MM.1S (cell line): ENCODE measurements at regions not wholly inside any gene's neighbourhood (a gene's known extent, or its start where the extent isn't known, plus 50 kb on each side); places are given as distances from the start of the nearest gene placed in this dataset.

ENCODE experiments used
- DNase-seq: peaks from one replicate; pipeline ENCODE4 v3.0.0-alpha.2; 2015
- H2AFZ ChIP-seq: fragments of 300-600 bp; sonication (generic); 2 replicates; pipeline ENCODE4 v1.6.0; 2016; ENCODE audit warnings: antibody characterized with exemption, low read length
- H3F3A ChIP-seq: fragments of 300-600 bp; sonication (generic); 2 replicates; pipeline ENCODE4 v1.6.1; 2016; ENCODE audit warnings: mild to moderate bottlenecking, antibody characterized with exemption, low read length, moderate library complexity, mixed read lengths; ENCODE audit not compliant: insufficient read depth
- H3K27ac ChIP-seq: fragments of 300-600 bp; sonication (generic); 2 replicates; pipeline ENCODE4 v1.5.1; 2016; ENCODE audit warnings: mild to moderate bottlenecking, low read length
- H3K27me3 ChIP-seq: fragments of 300-600 bp; sonication (generic); replicated peaks from 2 replicates; pipeline ENCODE4 v1.6.0; 2016; ENCODE audit warnings: low read length; ENCODE audit not compliant: insufficient read depth
- H3K36me3 ChIP-seq: fragments of 300-600 bp; sonication (generic); replicated peaks from 2 replicates; pipeline ENCODE4 v1.6.1; 2016; ENCODE audit warnings: mild to moderate bottlenecking, low read length, mixed read lengths; ENCODE audit not compliant: insufficient read depth
- H3K4me1 ChIP-seq: fragments of 300-600 bp; sonication (generic); 2 replicates; pipeline ENCODE4 v1.6.1; 2016; ENCODE audit warnings: low read length, mixed read lengths
- H3K4me2 ChIP-seq: fragments of 300-600 bp; sonication (generic); 2 replicates; pipeline ENCODE4 v1.6.0; 2016; ENCODE audit warnings: low read depth, low read length
- H3K4me3 ChIP-seq: fragments of 300-600 bp; sonication (generic); 2 replicates; pipeline ENCODE4 v1.5.1; 2016; ENCODE audit warnings: low read length, mixed read lengths
- H3K79me2 ChIP-seq: fragments of 300-600 bp; sonication (generic); 2 replicates; pipeline ENCODE4 v1.6.1; 2016; ENCODE audit warnings: mixed run types, low read length, mixed read lengths
- H3K9ac ChIP-seq: fragments of 300-600 bp; sonication (generic); 2 replicates; pipeline ENCODE4 v1.6.1; 2016; ENCODE audit warnings: low read length, mixed read lengths
- H3K9me2 ChIP-seq: fragments of 300-600 bp; sonication (generic); replicated peaks from 2 replicates; pipeline ENCODE4 v1.6.1; 2016; ENCODE audit warnings: mild to moderate bottlenecking, low read length, mixed read lengths; ENCODE audit not compliant: insufficient read depth
- H3K9me3 ChIP-seq: fragments of 300-600 bp; sonication (generic); replicated peaks from 2 replicates; pipeline ENCODE4 v1.6.1; 2016; ENCODE audit warnings: mild to moderate bottlenecking, low read length, mixed read lengths; ENCODE audit not compliant: insufficient read depth
- H4K20me1 ChIP-seq: fragments of 300-600 bp; sonication (generic); 2 replicates; pipeline ENCODE4 v1.6.1; 2016; ENCODE audit warnings: mild to moderate bottlenecking, low read length, moderate library complexity, mixed read lengths; ENCODE audit not compliant: insufficient read depth
- EZH2 ChIP-seq: fragments of 300-600 bp; sonication (generic); optimal IDR thresholded peaks from 2 replicates; pipeline ENCODE3; 2017; ENCODE audit warnings: low read depth, mild to moderate bottlenecking, antibody characterized with exemption, low read length, mixed read lengths
- EZH2phosphoT487 ChIP-seq: fragments of 300-600 bp; sonication (generic); IDR thresholded peaks from 2 replicates; pipeline ENCODE4 v1.6.1; 2018; ENCODE audit warnings: antibody characterized with exemption, low read length
- TF ChIP-seq, protein P1 (sequence below): fragments of 300-600 bp; sonication (generic); IDR thresholded peaks from 2 replicates; pipeline ENCODE4 v1.5.1; 2016; ENCODE audit warnings: antibody characterized with exemption, low read length, mixed read lengths

DNA sequence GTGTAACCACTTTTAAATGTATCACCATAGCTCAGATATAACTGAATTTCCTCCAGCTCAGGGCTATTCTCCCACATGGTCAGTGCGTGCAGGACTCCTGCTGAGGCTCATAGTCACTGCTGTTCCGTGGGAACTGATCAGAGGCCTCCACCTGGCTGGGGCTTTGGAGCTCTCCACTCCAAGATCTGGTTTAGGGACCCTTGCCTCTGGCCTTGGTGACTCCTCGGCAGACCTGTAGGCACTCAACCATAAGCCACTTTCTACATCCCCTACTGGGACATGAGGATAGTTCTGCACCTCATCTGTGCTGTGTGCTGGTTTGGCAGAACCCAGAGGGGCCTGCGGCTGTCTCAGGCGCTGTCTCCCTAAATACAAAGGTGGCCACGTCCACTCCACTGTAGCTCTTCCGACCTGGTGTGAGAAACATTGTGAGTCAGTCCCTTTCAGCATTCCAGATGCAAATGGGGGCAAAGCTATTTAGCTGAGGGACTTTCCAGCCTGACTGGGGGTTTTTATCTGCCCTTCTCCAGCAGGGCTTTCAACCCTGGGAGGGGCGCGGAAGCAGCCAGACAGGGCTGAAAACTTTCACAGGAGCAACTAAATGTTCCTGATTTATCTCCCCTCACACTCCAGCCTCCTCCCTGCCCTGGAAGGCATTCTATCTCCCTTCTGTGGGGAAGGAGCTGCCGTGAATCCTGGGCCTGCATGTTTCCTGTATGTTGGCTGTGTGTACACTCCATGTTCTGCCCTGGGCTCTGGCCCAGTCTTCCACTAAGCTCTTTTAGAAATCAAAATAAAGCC lies 218.3 kb upstream of the DAAM1 start:
- Histone ChIP-seq H4K20me1 (no peaks in the 10 kb centered on the region), H3K9me2 (no peaks in the 10 kb centered on the region), H3K4me1 (no peaks in the 10 kb centered on the region), H3K4me3 (no peak overlapping the region), H3K27me3 (no peaks in the 10 kb centered on the region), H3F3A (no peaks in the 10 kb centered on the region), H3K27ac (no peak overlapping the region), H3K79me2 (no peaks in the 10 kb centered on the region), H3K9me3 (no peaks in the 10 kb centered on the region), H3K36me3 (no peaks in the 10 kb centered on the region), H3K9ac (no peak overlapping the region), H2AFZ (no peak overlapping the region), H3K4me2 (no peak overlapping the region)
- TF ChIP-seq EZH2 (no peak), EZH2phosphoT487 (no peak)
- TF ChIP-seq, protein P1, sequence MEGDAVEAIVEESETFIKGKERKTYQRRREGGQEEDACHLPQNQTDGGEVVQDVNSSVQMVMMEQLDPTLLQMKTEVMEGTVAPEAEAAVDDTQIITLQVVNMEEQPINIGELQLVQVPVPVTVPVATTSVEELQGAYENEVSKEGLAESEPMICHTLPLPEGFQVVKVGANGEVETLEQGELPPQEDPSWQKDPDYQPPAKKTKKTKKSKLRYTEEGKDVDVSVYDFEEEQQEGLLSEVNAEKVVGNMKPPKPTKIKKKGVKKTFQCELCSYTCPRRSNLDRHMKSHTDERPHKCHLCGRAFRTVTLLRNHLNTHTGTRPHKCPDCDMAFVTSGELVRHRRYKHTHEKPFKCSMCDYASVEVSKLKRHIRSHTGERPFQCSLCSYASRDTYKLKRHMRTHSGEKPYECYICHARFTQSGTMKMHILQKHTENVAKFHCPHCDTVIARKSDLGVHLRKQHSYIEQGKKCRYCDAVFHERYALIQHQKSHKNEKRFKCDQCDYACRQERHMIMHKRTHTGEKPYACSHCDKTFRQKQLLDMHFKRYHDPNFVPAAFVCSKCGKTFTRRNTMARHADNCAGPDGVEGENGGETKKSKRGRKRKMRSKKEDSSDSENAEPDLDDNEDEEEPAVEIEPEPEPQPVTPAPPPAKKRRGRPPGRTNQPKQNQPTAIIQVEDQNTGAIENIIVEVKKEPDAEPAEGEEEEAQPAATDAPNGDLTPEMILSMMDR: no peak
- DNase-seq: no peak

DNA sequence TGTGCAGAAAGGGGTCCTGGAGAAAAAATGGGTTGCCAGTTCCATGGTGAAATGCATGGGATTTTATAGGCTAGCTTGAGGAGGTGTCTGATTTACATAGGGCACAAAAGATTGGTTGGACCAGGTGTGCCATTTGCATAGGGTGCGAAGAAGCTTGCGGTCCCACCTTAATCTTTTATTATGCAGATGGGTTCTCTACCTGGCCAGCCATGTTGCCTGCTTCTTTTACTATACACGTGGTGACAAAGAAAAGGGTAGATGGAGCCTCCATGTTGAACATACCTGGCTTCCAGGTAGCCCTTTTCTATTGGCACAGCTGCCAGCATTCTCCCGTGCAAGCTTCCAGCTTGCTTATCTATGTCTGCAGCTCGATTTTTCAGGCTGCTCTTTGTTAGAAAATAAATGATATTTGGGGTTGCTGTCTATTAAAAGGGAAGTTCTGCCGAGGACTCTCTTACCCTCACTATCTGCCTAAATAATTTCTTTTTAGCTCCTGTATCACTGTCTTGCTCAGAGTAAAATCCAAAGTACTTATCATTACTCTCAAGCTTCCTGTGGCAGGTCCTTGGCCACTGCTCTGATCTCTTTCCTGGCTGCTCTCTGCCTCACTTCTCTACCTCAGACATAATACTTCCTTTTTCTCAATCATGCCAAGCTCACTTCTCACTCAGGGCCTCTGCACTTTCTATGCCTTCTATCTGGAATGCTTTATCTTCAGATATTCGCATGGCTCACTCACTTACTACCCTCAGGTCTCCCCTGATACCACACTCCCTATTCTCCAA lies 216.0 kb upstream of the DAAM1 start:
- no peak overlapping the region for H3K4me2 ChIP-seq
- H3K36me3 ChIP-seq: no peaks in the 10 kb centered on the region
- H3K4me3 ChIP-seq: no peak overlapping the region
- H3K27me3 ChIP-seq: no peaks in the 10 kb centered on the region
- no peaks in the 10 kb centered on the region for H3K9me3 ChIP-seq
- H3K9ac ChIP-seq: no peak overlapping the region
- H4K20me1 ChIP-seq: no peaks in the 10 kb centered on the region
- TF ChIP-seq EZH2 (no peak), EZH2phosphoT487 (no peak)
- TF ChIP-seq, protein P1: no peak
- H2AFZ ChIP-seq: no peak overlapping the region
- no peaks in the 10 kb centered on the region for H3K9me2 ChIP-seq
- no peaks in the 10 kb centered on the region for H3K79me2 ChIP-seq
- H3K4me1 ChIP-seq: no peaks in the 10 kb centered on the region
- no peak for DNase-seq
- no peaks in the 10 kb centered on the region for H3F3A ChIP-seq
- H3K27ac ChIP-seq: no peak overlapping the region

DNA sequence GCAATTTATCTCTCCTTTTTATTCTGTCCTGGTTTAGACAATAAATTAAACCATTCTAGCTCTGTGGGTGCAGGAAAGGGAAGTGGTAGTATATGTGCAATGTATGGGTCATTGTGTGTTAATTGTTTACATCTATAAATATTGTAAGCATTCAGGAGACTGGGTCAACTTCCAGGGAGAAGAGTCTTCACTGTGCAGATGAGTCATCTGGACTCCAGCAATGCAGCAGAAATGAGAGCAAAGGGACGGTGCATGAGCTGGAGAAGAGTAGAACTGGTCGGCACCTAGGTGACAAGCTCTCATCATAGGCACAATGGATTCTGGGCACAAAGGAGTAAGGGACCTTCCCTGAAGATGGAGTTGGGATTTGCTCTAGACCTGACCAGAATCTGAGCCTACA lies 211.1 kb upstream of the DAAM1 start:
- Histone ChIP-seq H3K9me3 (no peaks in the 10 kb centered on the region), H3K4me3 (no peak overlapping the region), H3K4me1 (no peaks in the 10 kb centered on the region), H3K79me2 (no peaks in the 10 kb centered on the region), H3K27me3 (no peaks in the 10 kb centered on the region), H3K27ac (no peak overlapping the region), H3K9ac (no peak overlapping the region), H3K36me3 (no peaks in the 10 kb centered on the region), H4K20me1 (no peaks in the 10 kb centered on the region), H2AFZ (no peak overlapping the region), H3K4me2 (no peak overlapping the region), H3F3A (no peaks in the 10 kb centered on the region), H3K9me2 (no peaks in the 10 kb centered on the region)
- TF ChIP-seq EZH2phosphoT487 (no peak), EZH2 (no peak)
- TF ChIP-seq, protein P1: no peak
- no peak for DNase-seq
